ENCODE measurements at regions not wholly inside any gene's neighbourhood (a gene's known extent, or its start where the extent isn't known, plus 50 kb on each side); places are given as distances from the start of the nearest gene placed in this dataset.

- no peaks in the 10 kb centered on the region for H3K4me1 Mint-ChIP-seq
These were observed 91.9 kb upstream of the CPEB2 start for GRCh38 chr4:14910411-14910810.

More at GRCh38 chr4:14910411-14910810, 91.9 kb upstream of the CPEB2 start:
- Histone ChIP-seq H3K79me2 (ENCODE audit: insufficient read depth, low read length) (no peaks in the 10 kb centered on the region), H2BK120ac (ENCODE audit: low read depth, low read length, poor library complexity, severe bottlenecking) (no peak overlapping the region), H2AK5ac (ENCODE audit: insufficient read length, low read length) (no peak overlapping the region), H4K91ac (ENCODE audit: insufficient read length, low read depth, low read length) (no peak overlapping the region), H3K4me2 (ENCODE audit: insufficient read depth, insufficient read length, low read length) (no peak overlapping the region), H2AFZ (ENCODE audit: low read length) (no peak overlapping the region), H3K23me2 (ENCODE audit: insufficient read length, low read depth, low read length, poor library complexity, severe bottlenecking) (no peaks in the 10 kb centered on the region), H3K9ac (ENCODE audit: extremely low read depth, insufficient read length, low read length) (no peak overlapping the region), H3K9me3 (ENCODE audit: control insufficient read depth, low read depth, low read length) (no peaks in the 10 kb centered on the region), H3K14ac (ENCODE audit: insufficient read depth, low read length) (no peak overlapping the region), H2BK20ac (ENCODE audit: low read depth, low read length, poor library complexity, severe bottlenecking) (no peak overlapping the region), H2BK12ac (ENCODE audit: insufficient read length, low read depth, low read length) (no peak overlapping the region), H3K27me3 (ENCODE audit: insufficient read depth, low read length) (no peaks in the 10 kb centered on the region), H4K20me1 (ENCODE audit: control insufficient read depth, insufficient read depth, insufficient read length) (no peaks in the 10 kb centered on the region), H2BK5ac (ENCODE audit: insufficient read length, low read length) (no peak overlapping the region), H3K79me1 (ENCODE audit: insufficient read depth, low read depth, low read length, poor library complexity, severe bottlenecking) (no peaks in the 10 kb centered on the region), H4K8ac (replicated peaks; ENCODE audit: insufficient read length, low read depth, low read length) (no peak overlapping the region), H3K56ac (ENCODE audit: insufficient read length, low read depth, low read length) (no peak overlapping the region), H4K5ac (ENCODE audit: insufficient read length, low read depth, low read length) (no peak overlapping the region), H3K27ac (ENCODE audit: insufficient read length, low read depth, low read length) (no peak overlapping the region), H3K4me1 (ENCODE audit: insufficient read depth, low read length) (no peaks in the 10 kb centered on the region), H3T11ph (ENCODE audit: low read length) (no peak overlapping the region), H3K4ac (ENCODE audit: low read depth, low read length) (no peak overlapping the region), H2BK15ac (ENCODE audit: low read depth, low read length) (no peak overlapping the region), H3K18ac (ENCODE audit: insufficient read length, low read depth, low read length) (no peak overlapping the region), H3K23ac (ENCODE audit: insufficient read length, low read depth, low read length) (no peak overlapping the region)
- TF ChIP-seq CTCF (conservative IDR thresholded peaks at IDR 0.05), result no peak
- H3K9me3 Mint-ChIP-seq, result no peaks in the 10 kb centered on the region
- no peak for DNase-seq
- H3K4me3 Mint-ChIP-seq, result no peak overlapping the region
- H3K27me3 Mint-ChIP-seq (ENCODE audit: low read depth), result peaks cover 3% of the 10 kb centered on the region
- H3K27ac Mint-ChIP-seq, result no peak overlapping the region
- no peaks in the 10 kb centered on the region for H3K36me3 Mint-ChIP-seq (ENCODE audit: insufficient read depth in 1 of 3, low read depth in 3 of 3)
- no CpG with 5 or more reads among the region's 5 CpGs for WGBS (ENCODE audit: extremely low coverage, insufficient read length, low lambda C conversion rate)

Measured in H9 (cell line).